H1 (cell line): ENCODE measurements at regions not wholly inside any gene's neighbourhood (a gene's known extent, or its start where the extent isn't known, plus 50 kb on each side); places are given as distances from the start of the nearest gene placed in this dataset.

Experiments used
- GTF2F1 ChIP-seq: IDR thresholded peaks from 2 replicates; pipeline ENCODE4 v1.6.1; 2012; ENCODE audit warnings: low read depth, low read length, improper control_type of control experiment, borderline replicate concordance
- KDM1A ChIP-seq: fragments of 200-600, 300-600 bp; sonication (generic); IDR thresholded peaks from 2 replicates; pipeline ENCODE4 v1.7.1; 2016; ENCODE audit warnings: mild to moderate bottlenecking, low read length, borderline replicate concordance
- KDM5A ChIP-seq: fragments of 200-600 bp; IDR thresholded peaks from 2 replicates; pipeline ENCODE4 v1.7.1; 2012; ENCODE audit warnings: mild to moderate bottlenecking, low read length, inconsistent platforms, mixed read lengths
- MAFK ChIP-seq: IDR thresholded peaks from 2 replicates; pipeline ENCODE4 v1.6.1; 2012; ENCODE audit warnings: low read depth, mild to moderate bottlenecking, improper control_type of control experiment, low read length
- POU5F1 ChIP-seq: IDR thresholded peaks from 2 replicates; pipeline ENCODE4 v1.6.1; 2011; ENCODE audit warnings: low read depth, mild to moderate bottlenecking, low read length, moderate library complexity
- TBP ChIP-seq: IDR thresholded peaks from 2 replicates; pipeline ENCODE4 v1.6.1; 2011; ENCODE audit warnings: low read depth, low read length, improper control_type of control experiment
- TF ChIP-seq, protein P1 (sequence below): IDR thresholded peaks from 2 replicates; pipeline ENCODE4 v1.6.1; 2012; ENCODE audit warnings: inconsistent platforms

DNA sequence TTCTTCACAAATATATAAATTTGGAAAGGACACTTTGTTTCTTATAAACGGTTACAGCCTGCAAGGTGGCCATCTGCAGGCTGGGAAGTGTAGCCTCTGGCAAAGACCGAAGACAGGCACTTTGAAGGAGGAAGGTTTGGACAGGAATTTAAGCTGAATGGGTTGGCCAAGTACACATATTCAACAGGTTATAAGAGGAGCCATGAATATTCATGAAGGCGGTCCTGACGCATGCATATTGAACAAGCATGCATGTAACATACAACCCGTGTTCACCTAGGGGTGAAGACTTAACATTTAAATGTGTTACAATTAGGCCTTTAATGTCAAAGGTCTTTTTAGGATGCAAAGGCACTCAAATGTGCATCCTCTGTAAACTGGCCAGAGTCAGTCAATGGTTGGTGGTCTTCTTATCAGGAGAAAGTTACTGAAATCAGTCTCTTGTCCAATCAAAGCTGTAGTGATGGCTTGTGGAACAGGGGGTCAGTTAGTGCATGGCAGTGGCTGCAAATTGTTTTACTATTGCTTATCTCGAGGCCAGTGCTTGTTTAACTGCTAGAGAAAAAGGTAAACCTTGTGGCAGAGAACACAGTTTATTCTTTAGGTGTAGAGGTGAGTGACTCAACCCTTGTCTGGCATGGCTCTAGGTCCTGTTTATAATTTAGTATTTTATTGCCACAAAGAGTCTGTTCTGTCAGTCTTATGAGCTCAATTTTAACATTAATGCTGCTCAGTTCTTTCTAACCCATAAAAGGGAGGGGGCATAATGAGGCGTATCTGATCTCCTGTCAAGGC lies 70.3 kb upstream of the F3 start (continued):
- TF ChIP-seq, protein P1, sequence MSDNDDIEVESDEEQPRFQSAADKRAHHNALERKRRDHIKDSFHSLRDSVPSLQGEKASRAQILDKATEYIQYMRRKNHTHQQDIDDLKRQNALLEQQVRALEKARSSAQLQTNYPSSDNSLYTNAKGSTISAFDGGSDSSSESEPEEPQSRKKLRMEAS = no peak
- TF ChIP-seq MAFK (no peak), KDM1A (no peak), POU5F1 (no peak), TBP (no peak), KDM5A (no peak), GTF2F1 (no peak)
